OCI-LY3 (cell line): ENCODE measurements at regions not wholly inside any gene's neighbourhood (a gene's known extent, or its start where the extent isn't known, plus 50 kb on each side); places are given as distances from the start of the nearest gene placed in this dataset.

Experiments used
- H2AFZ ChIP-seq: fragments of 200-600, 300-600 bp; shearing (Covaris generic); 2 replicates; pipeline ENCODE4 v1.6.0; 2014; ENCODE audit warnings: antibody characterized with exemption, low read depth, low read length
- H3K27ac ChIP-seq: fragments of 200-600, 300-600 bp; sonication (generic); 2 replicates; pipeline ENCODE4 v1.5.1; 2014; ENCODE audit warnings: mild to moderate bottlenecking, low read length, moderate library complexity, mixed read lengths
- H3K27me3 ChIP-seq: fragments of 200-600, 300-600 bp; sonication (generic); 2 replicates; pipeline ENCODE4 v1.6.1; 2014; ENCODE audit warnings: low read depth, low read length, mixed read lengths
- H3K36me3 ChIP-seq: fragments of 200-600, 300-600 bp; sonication (generic); replicated peaks from 2 replicates; pipeline ENCODE3; 2014; ENCODE audit warnings: low read depth, low read length, mixed read lengths
- H3K4me1 ChIP-seq: fragments of 300-600, 200-600 bp; sonication (generic); 2 replicates; pipeline ENCODE4 v1.6.1; 2014; ENCODE audit warnings: low read length, mixed read lengths
- H3K4me2 ChIP-seq: fragments of 200-600, 300-600 bp; sonication (generic); 2 replicates; pipeline ENCODE4 v1.6.1; 2014; ENCODE audit warnings: low read length, mixed read lengths
- H3K4me3 ChIP-seq: fragments of 300-600, 200-600 bp; sonication (generic); 2 replicates; pipeline ENCODE4 v1.5.1; 2014; ENCODE audit warnings: antibody characterized with exemption, mild to moderate bottlenecking, low read length, moderate library complexity
- H3K79me2 ChIP-seq: fragments of 300-600, 200-600 bp; shearing (Covaris generic); 2 replicates; pipeline ENCODE4 v1.6.1; 2014; ENCODE audit warnings: mild to moderate bottlenecking, low read length, mixed read lengths
- H3K9ac ChIP-seq: fragments of 300-600, 200-600 bp; shearing (Covaris generic); 2 replicates; pipeline ENCODE4 v1.6.0; 2014; ENCODE audit warnings: mild to moderate bottlenecking, low read length, moderate library complexity
- H3K9me3 ChIP-seq: fragments of 200-600, 300-600 bp; shearing (Covaris generic); 2 replicates; pipeline ENCODE4 v1.6.1; 2014; ENCODE audit warnings: low read length, mixed read lengths; ENCODE audit not compliant: insufficient read depth
- H4K20me1 ChIP-seq: fragments of 200-600, 300-600 bp; sonication (generic); 2 replicates; pipeline ENCODE4 v1.6.1; 2016; ENCODE audit warnings: low read length, mixed read lengths; ENCODE audit not compliant: insufficient read depth
- EZH2phosphoT487 ChIP-seq: fragments of 200-600 bp; shearing (Covaris generic); IDR thresholded peaks from 2 replicates; pipeline ENCODE4 v1.6.1; 2018; ENCODE audit warnings: antibody characterized with exemption, mixed run types, low read depth
- TF ChIP-seq, protein P1 (sequence below): fragments of 200-600, 300-600 bp; sonication (generic); IDR thresholded peaks from 2 replicates; pipeline ENCODE4 v1.5.1; 2014; ENCODE audit warnings: antibody characterized with exemption, low read length, low read depth

DNA sequence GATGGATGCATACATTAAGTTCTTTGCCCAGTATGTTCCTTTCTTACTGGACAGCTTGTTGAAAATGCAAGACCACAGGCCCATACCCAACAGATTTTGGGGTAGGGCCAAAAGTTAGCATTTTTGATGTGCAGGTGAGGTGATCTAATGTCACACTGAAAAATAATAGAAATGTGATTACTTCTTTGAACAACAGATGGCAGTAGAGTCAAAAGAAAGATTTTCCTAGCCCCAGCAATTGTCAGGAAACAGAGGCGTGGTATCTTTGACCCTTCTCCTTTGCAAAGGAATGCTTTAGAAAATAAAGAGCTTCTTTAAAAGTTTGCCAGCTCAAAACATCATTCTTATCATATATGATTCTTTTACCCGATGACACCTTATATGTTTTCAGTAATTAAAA lies 343.6 kb upstream of the SYT4 start:
- no peak overlapping the region for H3K27ac ChIP-seq
- TF ChIP-seq, protein P1, sequence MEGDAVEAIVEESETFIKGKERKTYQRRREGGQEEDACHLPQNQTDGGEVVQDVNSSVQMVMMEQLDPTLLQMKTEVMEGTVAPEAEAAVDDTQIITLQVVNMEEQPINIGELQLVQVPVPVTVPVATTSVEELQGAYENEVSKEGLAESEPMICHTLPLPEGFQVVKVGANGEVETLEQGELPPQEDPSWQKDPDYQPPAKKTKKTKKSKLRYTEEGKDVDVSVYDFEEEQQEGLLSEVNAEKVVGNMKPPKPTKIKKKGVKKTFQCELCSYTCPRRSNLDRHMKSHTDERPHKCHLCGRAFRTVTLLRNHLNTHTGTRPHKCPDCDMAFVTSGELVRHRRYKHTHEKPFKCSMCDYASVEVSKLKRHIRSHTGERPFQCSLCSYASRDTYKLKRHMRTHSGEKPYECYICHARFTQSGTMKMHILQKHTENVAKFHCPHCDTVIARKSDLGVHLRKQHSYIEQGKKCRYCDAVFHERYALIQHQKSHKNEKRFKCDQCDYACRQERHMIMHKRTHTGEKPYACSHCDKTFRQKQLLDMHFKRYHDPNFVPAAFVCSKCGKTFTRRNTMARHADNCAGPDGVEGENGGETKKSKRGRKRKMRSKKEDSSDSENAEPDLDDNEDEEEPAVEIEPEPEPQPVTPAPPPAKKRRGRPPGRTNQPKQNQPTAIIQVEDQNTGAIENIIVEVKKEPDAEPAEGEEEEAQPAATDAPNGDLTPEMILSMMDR = peak; percentile 87
- TF ChIP-seq EZH2phosphoT487 = no peak
- H3K4me2 ChIP-seq = peak overlapping the region; percentile 23
- no peak overlapping the region for H3K4me3 ChIP-seq
- H3K9ac ChIP-seq = no peak overlapping the region
- H2AFZ ChIP-seq = no peak overlapping the region
- H3K27me3 ChIP-seq = no peaks in the 10 kb centered on the region
- H3K4me1 ChIP-seq = no peaks in the 10 kb centered on the region
- H3K79me2 ChIP-seq = no peaks in the 10 kb centered on the region
- no peaks in the 10 kb centered on the region for H3K36me3 ChIP-seq
- no peaks in the 10 kb centered on the region for H3K9me3 ChIP-seq
- no peaks in the 10 kb centered on the region for H4K20me1 ChIP-seq

DNA sequence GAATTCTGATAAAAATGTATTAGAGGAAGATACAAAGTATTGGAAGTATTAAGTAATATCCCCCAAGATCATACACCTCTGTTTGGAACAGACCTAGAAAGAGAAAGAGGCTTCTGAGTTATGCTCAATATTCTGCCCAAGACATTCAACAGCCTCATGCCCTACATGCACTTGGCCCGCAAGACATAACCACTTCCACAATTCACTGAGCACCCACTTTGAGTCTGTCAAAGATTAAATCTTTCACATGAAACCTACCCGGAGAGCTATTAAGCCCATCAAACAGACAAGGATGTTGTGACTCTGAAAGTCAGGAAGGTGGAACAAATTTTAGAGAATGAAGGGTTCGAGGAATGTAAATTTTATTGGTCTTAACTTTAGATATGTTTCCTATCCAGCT lies 344.7 kb upstream of the SYT4 start:
- Histone ChIP-seq H2AFZ (peak overlapping the region; percentile 42; the same call in 1 of the 2 replicates), H4K20me1 (no peaks in the 10 kb centered on the region), H3K36me3 (no peaks in the 10 kb centered on the region), H3K27ac (no peak overlapping the region), H3K4me3 (no peak overlapping the region), H3K9me3 (no peaks in the 10 kb centered on the region), H3K9ac (no peak overlapping the region), H3K27me3 (no peaks in the 10 kb centered on the region), H3K4me2 (no peak overlapping the region; the same call in 1 of the 2 replicates), H3K79me2 (no peaks in the 10 kb centered on the region), H3K4me1 (no peaks in the 10 kb centered on the region)
- TF ChIP-seq EZH2phosphoT487 = no peak
- TF ChIP-seq, protein P1 = no peak

DNA sequence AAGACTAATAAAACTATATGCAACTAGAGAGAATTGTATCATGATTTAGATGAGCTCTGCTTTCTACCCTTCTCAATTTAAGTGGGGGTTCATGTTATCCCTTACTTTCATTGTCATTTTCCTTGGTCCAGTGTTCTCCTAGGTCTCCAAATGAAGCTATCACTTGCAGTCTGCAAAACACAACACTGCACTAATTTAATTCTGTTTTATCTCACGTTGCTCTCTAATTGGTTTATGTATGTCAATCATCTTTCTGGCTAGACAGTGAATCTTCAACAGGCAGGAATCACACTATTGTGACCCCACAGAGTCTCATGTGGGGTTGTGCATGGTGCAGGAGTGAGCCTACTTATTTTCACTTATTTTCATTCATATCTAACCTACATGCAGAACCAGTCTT lies 348.3 kb upstream of the SYT4 start:
- no peaks in the 10 kb centered on the region for H3K79me2 ChIP-seq

DNA sequence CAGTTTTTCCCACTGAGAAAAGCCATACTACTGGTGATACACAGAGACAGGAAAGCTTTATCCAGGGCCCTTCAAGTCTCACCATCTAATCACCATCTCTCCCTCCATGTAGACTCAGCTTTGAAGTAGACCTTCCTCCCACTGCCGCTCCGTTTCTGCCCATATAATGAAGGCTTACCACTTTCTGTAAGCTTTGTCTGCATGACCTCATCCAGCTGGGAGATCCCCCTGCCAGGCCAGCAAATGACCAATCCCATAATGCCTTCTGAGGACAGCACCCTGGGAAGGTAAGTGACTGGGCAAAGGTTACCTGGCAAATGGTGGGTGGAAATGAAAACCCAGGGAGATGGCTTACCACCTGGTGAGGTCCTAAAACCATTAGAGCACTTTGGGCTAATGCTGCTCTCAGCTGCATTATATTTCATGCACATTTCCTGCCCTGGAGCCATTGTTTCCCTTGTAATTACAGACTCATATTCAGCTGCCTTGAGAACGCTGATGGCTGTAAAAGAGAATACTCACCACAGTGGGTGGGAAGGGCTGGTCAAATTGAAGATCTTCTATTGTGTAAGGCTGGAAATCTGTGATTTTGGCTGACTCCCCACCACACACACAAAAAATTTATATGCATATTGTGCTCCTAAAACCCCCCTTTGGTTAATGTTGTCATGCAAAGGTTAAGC lies 350.7 kb upstream of the SYT4 start:
- no peak overlapping the region for H3K27ac ChIP-seq
- H3K4me3 ChIP-seq = no peak overlapping the region
- no peak overlapping the region for H2AFZ ChIP-seq
- H3K36me3 ChIP-seq = no peaks in the 10 kb centered on the region
- no peak overlapping the region for H3K9ac ChIP-seq
- no peaks in the 10 kb centered on the region for H4K20me1 ChIP-seq
- no peak overlapping the region for H3K4me2 ChIP-seq
- TF ChIP-seq, protein P1 = no peak
- no peak for TF ChIP-seq EZH2phosphoT487
- no peaks in the 10 kb centered on the region for H3K4me1 ChIP-seq
- H3K9me3 ChIP-seq = no peaks in the 10 kb centered on the region
- no peaks in the 10 kb centered on the region for H3K27me3 ChIP-seq
- no peaks in the 10 kb centered on the region for H3K79me2 ChIP-seq

More for the DNA sequence above, 348.3 kb upstream of the SYT4 start:
- Histone ChIP-seq H3K4me2 (no peak overlapping the region), H3K9me3 (no peaks in the 10 kb centered on the region), H3K4me1 (no peaks in the 10 kb centered on the region), H3K4me3 (no peak overlapping the region), H4K20me1 (no peaks in the 10 kb centered on the region), H3K9ac (no peak overlapping the region), H3K27me3 (no peaks in the 10 kb centered on the region), H3K27ac (no peak overlapping the region), H2AFZ (peak overlapping the region; percentile 2; the same call in 1 of the 2 replicates), H3K36me3 (no peaks in the 10 kb centered on the region)
- TF ChIP-seq EZH2phosphoT487 = no peak
- TF ChIP-seq, protein P1 = no peak
